ENCODE measurements at regions not wholly inside any gene's neighbourhood (a gene's known extent, or its start where the extent isn't known, plus 50 kb on each side); places are given as distances from the start of the nearest gene placed in this dataset.

DNA sequence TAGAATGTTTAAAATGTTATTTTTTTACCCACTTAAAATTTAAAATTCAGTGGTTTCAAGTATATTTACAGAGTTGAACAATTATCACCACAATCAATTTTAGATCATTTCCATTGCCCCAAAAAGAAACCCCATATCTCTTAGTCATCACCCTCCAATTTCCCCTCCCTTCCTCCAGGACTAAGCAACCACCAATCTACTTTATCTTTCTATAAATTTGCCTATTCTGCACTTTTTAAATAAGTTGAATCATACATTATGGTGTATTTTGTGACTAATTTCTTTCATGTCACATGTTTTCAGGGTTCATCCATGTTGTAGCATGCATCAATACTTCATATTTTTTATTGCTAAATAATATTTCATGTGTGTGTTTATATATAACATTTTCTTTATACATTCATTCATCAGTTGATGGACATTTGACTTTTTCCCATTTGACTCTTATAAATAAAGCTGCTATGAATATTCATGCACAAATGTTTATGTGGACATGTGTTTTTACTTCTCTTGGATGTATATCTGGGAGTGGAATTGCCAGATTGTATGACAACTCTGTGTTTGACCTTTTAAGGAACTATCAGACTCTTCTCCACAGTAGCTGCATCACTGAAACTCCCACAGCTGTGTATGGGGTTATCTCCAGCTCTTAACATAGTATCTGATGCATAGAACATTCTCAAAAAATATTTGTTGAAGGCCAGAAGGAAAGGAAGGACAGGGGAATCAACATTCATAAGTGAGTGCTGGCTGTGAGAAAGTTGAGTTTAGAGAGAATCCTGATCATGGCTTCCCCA, 107.8 kb upstream of the OXGR1 start:
- TF ChIP-seq, protein P1, sequence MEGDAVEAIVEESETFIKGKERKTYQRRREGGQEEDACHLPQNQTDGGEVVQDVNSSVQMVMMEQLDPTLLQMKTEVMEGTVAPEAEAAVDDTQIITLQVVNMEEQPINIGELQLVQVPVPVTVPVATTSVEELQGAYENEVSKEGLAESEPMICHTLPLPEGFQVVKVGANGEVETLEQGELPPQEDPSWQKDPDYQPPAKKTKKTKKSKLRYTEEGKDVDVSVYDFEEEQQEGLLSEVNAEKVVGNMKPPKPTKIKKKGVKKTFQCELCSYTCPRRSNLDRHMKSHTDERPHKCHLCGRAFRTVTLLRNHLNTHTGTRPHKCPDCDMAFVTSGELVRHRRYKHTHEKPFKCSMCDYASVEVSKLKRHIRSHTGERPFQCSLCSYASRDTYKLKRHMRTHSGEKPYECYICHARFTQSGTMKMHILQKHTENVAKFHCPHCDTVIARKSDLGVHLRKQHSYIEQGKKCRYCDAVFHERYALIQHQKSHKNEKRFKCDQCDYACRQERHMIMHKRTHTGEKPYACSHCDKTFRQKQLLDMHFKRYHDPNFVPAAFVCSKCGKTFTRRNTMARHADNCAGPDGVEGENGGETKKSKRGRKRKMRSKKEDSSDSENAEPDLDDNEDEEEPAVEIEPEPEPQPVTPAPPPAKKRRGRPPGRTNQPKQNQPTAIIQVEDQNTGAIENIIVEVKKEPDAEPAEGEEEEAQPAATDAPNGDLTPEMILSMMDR (conservative IDR thresholded peaks at IDR 0.05; ENCODE audit: low read depth, low read length), result no peak
- no peak for TF ChIP-seq EZH2phosphoT487 (IDR thresholded peaks at IDR 0.05; ENCODE audit: borderline replicate concordance, low read length)

Measured in PC-3 (cell line).